Hepatocyte (in vitro differentiated cells): ENCODE measurements at regions not wholly inside any gene's neighbourhood (a gene's known extent, or its start where the extent isn't known, plus 50 kb on each side); places are given as distances from the start of the nearest gene placed in this dataset.

Source experiments
- EZH2 ChIP-seq: fragments of 200-600 bp; sonication (generic); IDR thresholded peaks from 2 replicates; pipeline ENCODE4 v1.6.1; 2016; ENCODE audit warnings: antibody characterized with exemption, mild to moderate bottlenecking, borderline replicate concordance
- TF ChIP-seq, protein P1 (sequence below): fragments of 200-600 bp; sonication (generic); IDR thresholded peaks from 2 replicates; pipeline ENCODE4 v1.5.1; 2016; ENCODE audit warnings: antibody characterized with exemption, mild to moderate bottlenecking; ENCODE audit not compliant: poor library complexity

GRCh38 chr5:82674671-82675070 lies 396.5 kb upstream of the RPS23 start:
- TF ChIP-seq, protein P1, sequence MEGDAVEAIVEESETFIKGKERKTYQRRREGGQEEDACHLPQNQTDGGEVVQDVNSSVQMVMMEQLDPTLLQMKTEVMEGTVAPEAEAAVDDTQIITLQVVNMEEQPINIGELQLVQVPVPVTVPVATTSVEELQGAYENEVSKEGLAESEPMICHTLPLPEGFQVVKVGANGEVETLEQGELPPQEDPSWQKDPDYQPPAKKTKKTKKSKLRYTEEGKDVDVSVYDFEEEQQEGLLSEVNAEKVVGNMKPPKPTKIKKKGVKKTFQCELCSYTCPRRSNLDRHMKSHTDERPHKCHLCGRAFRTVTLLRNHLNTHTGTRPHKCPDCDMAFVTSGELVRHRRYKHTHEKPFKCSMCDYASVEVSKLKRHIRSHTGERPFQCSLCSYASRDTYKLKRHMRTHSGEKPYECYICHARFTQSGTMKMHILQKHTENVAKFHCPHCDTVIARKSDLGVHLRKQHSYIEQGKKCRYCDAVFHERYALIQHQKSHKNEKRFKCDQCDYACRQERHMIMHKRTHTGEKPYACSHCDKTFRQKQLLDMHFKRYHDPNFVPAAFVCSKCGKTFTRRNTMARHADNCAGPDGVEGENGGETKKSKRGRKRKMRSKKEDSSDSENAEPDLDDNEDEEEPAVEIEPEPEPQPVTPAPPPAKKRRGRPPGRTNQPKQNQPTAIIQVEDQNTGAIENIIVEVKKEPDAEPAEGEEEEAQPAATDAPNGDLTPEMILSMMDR = no peak
- TF ChIP-seq EZH2 = no peak
